ENCODE measurements at regions not wholly inside any gene's neighbourhood (a gene's known extent, or its start where the extent isn't known, plus 50 kb on each side); places are given as distances from the start of the nearest gene placed in this dataset.
"Not testable (repeated sequence)": the region's sequence is repeated elsewhere in the genome, so short reads cannot be mapped to it uniquely, and the experiment has no call there.

DNA sequence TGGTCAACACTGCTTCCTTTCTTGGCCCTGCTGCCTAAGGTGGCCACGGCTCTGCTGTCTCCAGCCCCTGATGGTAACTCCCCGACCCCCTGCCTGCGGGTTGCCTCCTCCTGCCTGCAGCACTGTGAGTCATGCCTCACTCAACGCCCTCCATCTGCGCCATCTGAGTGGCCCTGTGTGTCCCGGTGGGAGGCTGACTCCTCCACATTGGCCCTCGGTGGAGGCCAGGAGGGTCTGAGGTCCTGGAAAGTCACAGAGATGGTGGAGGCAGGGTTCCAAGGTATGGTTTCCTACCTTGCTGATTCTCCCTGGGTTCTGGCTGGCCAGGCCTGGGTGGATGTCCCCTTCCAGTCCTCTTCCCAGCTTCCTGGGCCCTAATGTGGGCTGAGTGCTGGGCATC, 64.5 kb upstream of the ADAMTS2 start:
- no peak for DNase-seq (ENCODE audit: low read depth)

DNA sequence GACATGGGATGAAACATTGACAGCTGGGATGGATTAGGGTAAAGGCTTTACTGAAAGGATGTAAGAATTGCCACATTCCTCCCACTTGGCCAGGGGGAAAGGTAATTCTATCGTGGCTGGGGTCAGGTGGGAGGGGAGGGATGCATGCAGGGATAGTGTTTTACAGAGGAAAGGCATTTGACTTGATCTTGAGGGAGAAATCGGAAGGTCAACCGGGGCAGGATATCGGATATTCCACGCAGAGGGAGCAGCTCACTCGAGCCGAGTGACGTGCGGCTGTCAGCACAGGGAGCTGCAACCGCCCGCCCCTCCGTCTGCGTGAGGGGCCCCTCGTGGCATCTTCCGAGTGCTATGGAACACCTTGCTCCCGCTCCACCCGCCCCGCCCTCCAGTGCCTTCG, 63.4 kb upstream of the ADAMTS2 start:
- no peak for DNase-seq (ENCODE audit: low read depth)

DNA sequence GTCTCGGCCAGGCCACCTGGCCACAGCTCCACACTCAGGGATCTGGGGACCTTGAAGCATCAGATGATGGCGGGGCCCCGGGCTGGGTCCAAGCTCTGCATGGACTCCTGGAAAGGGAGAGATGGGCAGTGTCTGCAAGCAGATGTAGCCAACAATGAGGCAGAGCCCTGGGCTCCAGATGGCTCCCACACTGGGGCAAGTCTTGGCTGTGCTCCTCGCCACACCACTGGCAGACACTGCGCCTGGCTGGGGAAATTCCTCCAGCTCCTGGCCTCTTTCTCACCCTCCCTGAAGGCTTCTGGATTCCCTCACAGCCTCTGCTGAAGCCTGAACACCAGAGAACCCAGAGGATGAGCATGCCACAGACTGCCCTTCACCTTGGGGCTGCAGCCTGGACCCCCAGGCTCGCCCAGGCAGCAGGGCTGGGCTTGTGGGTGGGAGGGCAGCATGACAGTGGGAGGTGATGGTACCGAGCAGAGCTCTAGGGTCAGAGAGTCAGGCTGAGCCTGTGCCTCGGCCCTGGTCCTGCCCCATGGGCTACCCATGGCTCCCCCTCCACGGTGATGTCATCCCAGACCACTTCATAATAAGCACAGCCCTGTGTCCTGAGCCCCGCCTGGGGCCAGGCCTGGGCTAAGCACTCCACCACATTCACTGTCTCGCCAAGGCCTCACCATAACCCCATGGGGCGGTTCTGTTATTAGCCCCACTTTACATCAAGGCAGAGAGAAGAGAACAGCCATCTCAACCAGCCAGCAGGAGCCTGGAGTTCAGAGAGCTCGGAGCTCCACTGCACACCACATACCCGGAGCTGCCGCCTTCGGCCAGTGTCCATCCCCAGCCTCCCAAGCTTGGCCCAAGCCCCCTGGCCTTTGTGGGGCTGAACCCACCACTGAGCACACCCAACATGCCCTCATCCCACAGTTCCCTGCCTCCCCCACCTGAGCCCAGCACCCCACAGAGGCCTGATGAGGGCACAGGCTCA, 62.2 kb upstream of the ADAMTS2 start:
- DNase-seq (ENCODE audit: low read depth): no peak

DNA sequence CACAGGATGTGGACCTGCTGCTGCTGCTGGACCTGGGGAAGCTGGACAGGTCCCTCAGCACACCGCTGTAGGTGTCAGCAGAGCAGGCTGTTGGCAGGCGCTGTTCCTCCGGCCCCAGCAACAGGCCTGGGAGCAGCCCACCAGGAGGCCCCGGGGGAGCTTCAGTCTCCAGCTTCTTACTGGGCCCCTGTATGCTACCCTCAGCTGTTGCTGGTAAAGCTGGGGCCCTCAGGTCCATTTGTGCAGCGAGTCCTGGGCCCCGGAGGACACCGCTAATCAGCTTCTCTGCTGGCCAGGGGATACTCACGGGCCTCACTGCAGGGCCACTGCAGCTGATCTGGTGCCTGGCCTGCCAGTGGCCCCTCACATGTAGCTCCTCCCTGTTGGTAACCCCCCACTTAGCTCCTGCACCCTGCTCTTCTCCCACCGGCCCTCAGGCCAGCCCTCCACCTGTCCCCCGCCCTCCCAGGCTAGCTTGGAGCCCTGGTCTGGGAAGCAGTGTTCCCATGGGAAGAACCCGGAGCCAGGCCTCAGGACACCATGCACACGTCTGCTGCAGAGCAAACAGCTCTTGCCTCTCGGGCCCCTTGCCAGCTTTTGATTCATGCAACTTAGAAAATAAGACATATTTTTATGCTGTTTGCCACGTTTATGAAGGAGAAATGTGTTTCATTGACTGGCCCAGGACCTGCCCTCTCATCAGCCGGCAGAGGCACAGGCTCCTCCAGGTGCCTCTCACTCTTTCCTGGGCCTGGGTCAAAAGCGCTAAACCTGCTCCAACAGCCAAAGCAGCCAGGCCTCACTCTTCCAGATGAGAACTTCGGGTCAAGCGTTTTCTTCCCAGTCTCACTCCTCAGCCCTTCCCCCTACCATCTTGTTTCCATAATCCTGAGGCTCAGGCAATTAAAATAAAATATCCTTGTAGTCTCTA, 61.0 kb upstream of the ADAMTS2 start:
- DNase-seq (ENCODE audit: low read depth): no peak

GRCh38 chr5:179405426-179406030, 60.3 kb upstream of the ADAMTS2 start:
- no peak for DNase-seq (ENCODE audit: low read depth)

- DNase-seq (ENCODE audit: low read depth): no peak
Observed at GRCh38 chr5:179405054-179405416, 59.8 kb upstream of the ADAMTS2 start.

- peak; percentile 16 for DNase-seq (ENCODE audit: low read depth)
Observed at GRCh38 chr5:179404321-179405053, 59.2 kb upstream of the ADAMTS2 start.

- DNase-seq (ENCODE audit: low read depth): no peak
Observed at GRCh38 chr5:179403426-179404147, 58.3 kb upstream of the ADAMTS2 start.

DNA sequence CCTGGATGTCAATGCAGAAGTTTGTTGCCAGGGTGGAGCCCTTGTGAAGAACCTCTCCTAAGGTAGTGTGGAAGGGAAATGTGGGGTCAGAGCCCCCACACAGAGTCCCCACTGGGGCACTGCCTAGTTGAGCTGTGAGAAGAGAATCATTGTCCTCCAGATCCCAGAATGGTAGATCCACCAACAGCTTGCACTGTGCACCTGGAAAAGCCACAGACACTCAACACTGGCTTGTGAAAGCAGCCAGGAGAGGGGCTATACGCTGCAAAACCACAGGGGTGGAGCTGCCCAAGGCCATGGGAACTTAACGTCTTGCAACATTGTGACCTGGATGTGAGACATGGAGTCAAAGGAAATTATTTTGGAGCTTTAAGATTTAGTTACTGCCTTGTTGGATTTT, 55.2 kb upstream of the ADAMTS2 start:
- not testable (repeated sequence) for DNase-seq (ENCODE audit: low read depth)

DNA sequence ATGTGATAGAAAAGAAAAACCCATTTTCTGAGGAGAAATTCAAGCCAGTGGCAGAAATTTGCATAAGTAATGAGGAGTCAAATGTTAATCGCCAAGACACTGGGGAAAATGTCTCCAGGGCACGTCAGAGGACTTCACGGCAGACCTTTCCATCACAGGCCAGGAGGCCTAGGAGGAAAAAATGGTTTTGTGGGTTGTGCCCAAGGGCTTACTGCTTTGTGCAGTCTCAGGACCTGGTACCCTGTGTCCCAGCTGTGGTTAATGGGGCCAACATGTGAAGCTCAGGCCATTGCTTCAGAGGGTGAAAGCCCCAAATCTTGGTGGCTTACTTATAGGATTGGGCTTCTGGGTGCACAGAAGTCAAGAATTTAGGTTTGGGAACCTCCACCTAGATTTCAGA, 54.8 kb upstream of the ADAMTS2 start:
- no peak for DNase-seq (ENCODE audit: low read depth)

- not testable (repeated sequence) for DNase-seq (ENCODE audit: low read depth)
Observed at GRCh38 chr5:179399327-179399726, 54.1 kb upstream of the ADAMTS2 start.

GRCh38 chr5:179397516-179397915, 52.3 kb upstream of the ADAMTS2 start:
- no peak for DNase-seq (ENCODE audit: low read depth)
